ENCODE measurements at regions not wholly inside any gene's neighbourhood (a gene's known extent, or its start where the extent isn't known, plus 50 kb on each side); places are given as distances from the start of the nearest gene placed in this dataset.

- Histone ChIP-seq H3K79me2 (ENCODE audit: control insufficient read depth, insufficient read depth, low read length) (no peaks in the 10 kb centered on the region), H3K9ac (ENCODE audit: low read length) (no peak overlapping the region), H3K4me3 (ENCODE audit: control extremely low read depth in 1 of 5, extremely low read depth in 1 of 5, insufficient read depth in 1 of 5, low read depth in 2 of 5, low read length in 4 of 5) (no peak overlapping the region), H2AFZ (ENCODE audit: insufficient read depth, low read depth, low read length, poor library complexity, severe bottlenecking) (no peak overlapping the region), H3K27ac (ENCODE audit: low read length in 2 of 2) (no peak overlapping the region), H3K4me2 (replicated peaks; ENCODE audit: low read depth, low read length, poor library complexity, severe bottlenecking) (no peak overlapping the region), H3K4me1 (ENCODE audit: control insufficient read depth in 2 of 2, insufficient read depth in 2 of 2, low read length in 2 of 2) (no peaks in the 10 kb centered on the region), H3K9me3 (ENCODE audit: control extremely low read depth in 1 of 3, control insufficient read depth in 2 of 3, insufficient read depth in 1 of 3, low read length in 2 of 3) (peaks cover 0 to 3% (median 0%) of the 10 kb centered on the region in 3 donors), H3K27me3 (replicated peaks in 1 of 4; ENCODE audit: control extremely low read depth in 1 of 4, control insufficient read depth in 3 of 4, insufficient read depth in 4 of 4, low read length in 3 of 4) (no peaks in the 10 kb centered on the region), H3K36me3 (replicated peaks in 1 of 2; ENCODE audit: control extremely low read depth in 1 of 2, control insufficient read depth in 1 of 2, extremely low read depth in 1 of 2, insufficient read depth in 2 of 2, low read length in 1 of 2) (no peaks in the 10 kb centered on the region), H4K20me1 (ENCODE audit: control insufficient read depth, insufficient read depth, low read length, poor library complexity, severe bottlenecking) (no peaks in the 10 kb centered on the region)
- Mint-ChIP-seq H3K27me3 (no peaks in the 10 kb centered on the region), H3K4me1 (no peaks in the 10 kb centered on the region), H3K27ac (no peak overlapping the region), H3K4me3 (no peak overlapping the region), H3K9me3 (ENCODE audit: insufficient read depth) (peaks cover 3% of the 10 kb centered on the region)
- TF ChIP-seq CTCF (IDR thresholded peaks at IDR 0.05) (no peak), EZH2 (IDR thresholded peaks at IDR 0.05; ENCODE audit: borderline replicate concordance, insufficient read depth, low read depth, low read length, poor library complexity, severe bottlenecking) (no peak)
- ATAC-seq (ENCODE audit: low read depth) (no peak), DNase-seq (no peak)
- 100% methylated on average over 1 of the region's 3 CpGs for WGBS (ENCODE audit: insufficient coverage)
- CTCF ChIA-PET, result no interaction called here
- POLR2A ChIA-PET, result no interaction called here
- intact Hi-C loops (cut with micrococcal nuclease), result no loop called here
Measured at GRCh38 chr17:71727723-71728122, 393.1 kb upstream of the SOX9 start.

- Mint-ChIP-seq H3K4me1 (no peaks in the 10 kb centered on the region), H3K9me3 (ENCODE audit: insufficient read depth) (peaks cover 3% of the 10 kb centered on the region), H3K4me3 (no peak overlapping the region), H3K27ac (no peak overlapping the region), H3K27me3 (no peaks in the 10 kb centered on the region)
- POLR2A ChIA-PET, result no interaction called here
- Histone ChIP-seq H3K9me3 (ENCODE audit: control extremely low read depth in 1 of 3, control insufficient read depth in 2 of 3, insufficient read depth in 1 of 3, low read length in 2 of 3) (no peaks in the 10 kb centered on the region), H3K9ac (ENCODE audit: low read length) (no peak overlapping the region), H3K4me2 (replicated peaks; ENCODE audit: low read depth, low read length, poor library complexity, severe bottlenecking) (no peak overlapping the region), H3K79me2 (ENCODE audit: control insufficient read depth, insufficient read depth, low read length) (no peaks in the 10 kb centered on the region), H3K27me3 (replicated peaks in 1 of 4; ENCODE audit: control extremely low read depth in 1 of 4, control insufficient read depth in 3 of 4, insufficient read depth in 4 of 4, low read length in 3 of 4) (no peaks in the 10 kb centered on the region), H4K20me1 (ENCODE audit: control insufficient read depth, insufficient read depth, low read length, poor library complexity, severe bottlenecking) (no peaks in the 10 kb centered on the region), H3K36me3 (replicated peaks in 1 of 2; ENCODE audit: control extremely low read depth in 1 of 2, control insufficient read depth in 1 of 2, extremely low read depth in 1 of 2, insufficient read depth in 2 of 2, low read length in 1 of 2) (no peaks in the 10 kb centered on the region), H3K27ac (ENCODE audit: low read length in 2 of 2) (no peak overlapping the region), H3K4me3 (ENCODE audit: control extremely low read depth in 1 of 5, extremely low read depth in 1 of 5, insufficient read depth in 1 of 5, low read depth in 2 of 5, low read length in 4 of 5) (no peak overlapping the region), H2AFZ (ENCODE audit: insufficient read depth, low read depth, low read length, poor library complexity, severe bottlenecking) (no peak overlapping the region), H3K4me1 (ENCODE audit: control insufficient read depth in 2 of 2, insufficient read depth in 2 of 2, low read length in 2 of 2) (no peaks in the 10 kb centered on the region)
- intact Hi-C loops (cut with micrococcal nuclease), result no loop called here
- CTCF ChIA-PET, result no interaction called here
- DNase-seq, result no peak
- no peak for ATAC-seq (ENCODE audit: low read depth)
- WGBS (ENCODE audit: insufficient coverage), result no CpG with 5 or more reads among the region's 1 CpG
- TF ChIP-seq CTCF (IDR thresholded peaks at IDR 0.05) (no peak), EZH2 (IDR thresholded peaks at IDR 0.05; ENCODE audit: borderline replicate concordance, insufficient read depth, low read depth, low read length, poor library complexity, severe bottlenecking) (no peak)
Measured at GRCh38 chr17:71730871-71731270, 389.9 kb upstream of the SOX9 start.

Data from B cell (primary cell).